ENCODE measurements at regions not wholly inside any gene's neighbourhood (a gene's known extent, or its start where the extent isn't known, plus 50 kb on each side); places are given as distances from the start of the nearest gene placed in this dataset.
A peak's percentile ranks its signal among the peaks of the same experiment; 100 is the strongest.

- no peak for DNase-seq
Measured at GRCh38 chr2:200054681-200055468, 99.5 kb downstream of the MAIP1 start.

- peak in 2 of 3 donors; percentile 3 to 14 for DNase-seq
Measured at GRCh38 chr2:200056105-200056504, 100.7 kb downstream of the MAIP1 start.

- no peak for DNase-seq
Measured at GRCh38 chr2:200063155-200063554, 107.8 kb downstream of the MAIP1 start.

- DNase-seq: no peak
Measured at GRCh38 chr2:200064879-200065278, 109.5 kb downstream of the MAIP1 start.

- no peak for DNase-seq
Measured at GRCh38 chr2:200065477-200065876, 110.1 kb downstream of the MAIP1 start.

- DNase-seq: no peak
Measured at GRCh38 chr2:200066417-200066816, 111.0 kb downstream of the MAIP1 start.

GRCh38 chr2:200068642-200069041, 113.3 kb downstream of the MAIP1 start:
- no peak for DNase-seq

- DNase-seq: peak in 1 of 3 donors; percentile 8
Measured at GRCh38 chr2:200077210-200077650, 121.8 kb downstream of the MAIP1 start.

- DNase-seq: peak in 1 of 3 donors; percentile 9
Measured at GRCh38 chr2:200077838-200078237, 122.5 kb downstream of the MAIP1 start.

- no peak for DNase-seq
Measured at GRCh38 chr2:200079356-200079755, 124.0 kb downstream of the MAIP1 start.

- DNase-seq: no peak
Measured at GRCh38 chr2:200081236-200081635, 125.9 kb downstream of the MAIP1 start.

GRCh38 chr2:200081811-200082210, 126.4 kb downstream of the MAIP1 start:
- no peak for DNase-seq

- no peak for DNase-seq
Measured at GRCh38 chr2:200084036-200084435, 128.7 kb downstream of the MAIP1 start.

- no peak for DNase-seq
Measured at GRCh38 chr2:200086911-200087310, 131.5 kb downstream of the MAIP1 start.

GRCh38 chr2:200087451-200087850, 132.1 kb downstream of the MAIP1 start:
- no peak for DNase-seq

- no peak for DNase-seq
Measured at GRCh38 chr2:200089040-200089755, 133.8 kb downstream of the MAIP1 start.

- DNase-seq: no peak
Measured at GRCh38 chr2:200089756-200090109, 134.4 kb downstream of the MAIP1 start.

GRCh38 chr2:200090683-200091082, 135.3 kb downstream of the MAIP1 start:
- DNase-seq: no peak

GRCh38 chr2:200091126-200091525, 135.7 kb downstream of the MAIP1 start:
- no peak for DNase-seq

GRCh38 chr2:200092235-200092634, 136.9 kb downstream of the MAIP1 start:
- no peak for DNase-seq

GRCh38 chr2:200095436-200095835, 140.1 kb downstream of the MAIP1 start:
- no peak for DNase-seq

GRCh38 chr2:200099256-200099655, 143.9 kb downstream of the MAIP1 start:
- DNase-seq: no peak

- DNase-seq: no peak
Measured at GRCh38 chr2:200100027-200100426, 144.6 kb downstream of the MAIP1 start.

- DNase-seq: no peak
Measured at GRCh38 chr2:200101922-200102321, 146.5 kb downstream of the MAIP1 start.
